PC-3 (cell line): ENCODE measurements at regions not wholly inside any gene's neighbourhood (a gene's known extent, or its start where the extent isn't known, plus 50 kb on each side); places are given as distances from the start of the nearest gene placed in this dataset.
A peak's percentile ranks its signal among the peaks of the same experiment; 100 is the strongest.

Experiments used
- ATAC-seq: fragments of 200-7000 bp; cut with Tn5 transposase; 2 replicates; pipeline ENCODE4 v1.9.1; 2020; ENCODE audit warnings: mild to moderate bottlenecking, moderate library complexity
- BruUV-seq: library from RNA; stranded (reverse); fragments of 400-500 nt; replicated peaks from 2 replicates; lab custom pipeline; 2021; lab: Mats Ljungman, UMichigan
- CTCF ChIA-PET: fragments of 300-600 bp; sonication (Branson Sonifier 250); formaldehyde crosslinking; loops from one replicate; lab custom pipeline; 2022; ENCODE audit warnings: antibody characterized with exemption; lab: Charles Lee
- POLR2A ChIA-PET: fragments of 300-600 bp; sonication (Branson Sonifier 250); formaldehyde crosslinking; loops from one replicate; lab custom pipeline; 2022; ENCODE audit warnings: antibody characterized with exemption; ENCODE audit not compliant: unreplicated experiment; lab: Charles Lee
- DNase-seq: peaks from one replicate; pipeline ENCODE4 v3.0.0-alpha.2; 2015
- H2AFZ ChIP-seq: fragments of 300-600 bp; sonication (generic); 2 replicates; pipeline ENCODE4 v1.6.0; 2016; ENCODE audit warnings: antibody characterized with exemption, low read length
- H3F3A ChIP-seq: fragments of 300-600 bp; sonication (generic); one replicate; pipeline ENCODE4 v1.6.0; 2017; ENCODE audit warnings: antibody characterized with exemption, low read length, control low read depth, mild to moderate bottlenecking; ENCODE audit not compliant: unreplicated experiment
- H3K27ac ChIP-seq: fragments of 300-600 bp; sonication (generic); 2 replicates; pipeline ENCODE4 v1.5.1; 2016; ENCODE audit warnings: mild to moderate bottlenecking, low read length
- H3K27me3 ChIP-seq: fragments of 300-600 bp; sonication (generic); 2 replicates; pipeline ENCODE4 v1.6.1; 2016; ENCODE audit warnings: low read length, mixed read lengths
- H3K36me3 ChIP-seq: fragments of 300-600 bp; sonication (generic); 2 replicates; pipeline ENCODE4 v1.6.1; 2016; ENCODE audit warnings: low read depth, mixed run types, low read length, mixed read lengths
- H3K4me1 ChIP-seq: fragments of 300-600 bp; sonication (generic); 2 replicates; pipeline ENCODE4 v1.5.1; 2016; ENCODE audit warnings: low read length; ENCODE audit not compliant: insufficient read depth
- H3K4me2 ChIP-seq: fragments of 300-600 bp; sonication (generic); 2 replicates; pipeline ENCODE4 v1.6.0; 2016; ENCODE audit warnings: low read length
- H3K4me3 ChIP-seq: fragments of 300-600 bp; sonication (generic); 2 replicates; pipeline ENCODE4 v1.5.1; 2016; ENCODE audit warnings: mild to moderate bottlenecking, low read length, mixed read lengths
- H3K79me2 ChIP-seq: fragments of 300-600 bp; sonication (generic); 2 replicates; pipeline ENCODE4 v1.6.1; 2017; ENCODE audit warnings: low read length, mixed read lengths
- H3K9ac ChIP-seq: fragments of 300-600 bp; sonication (generic); 2 replicates; pipeline ENCODE4 v1.6.0; 2016; ENCODE audit warnings: mild to moderate bottlenecking, low read length
- H3K9me2 ChIP-seq: fragments of 300-600 bp; sonication (generic); replicated peaks from 2 replicates; pipeline ENCODE4 v1.6.1; 2016; ENCODE audit warnings: mixed run types, low read length, mixed read lengths
- H3K9me3 ChIP-seq: fragments of 300-600 bp; sonication (generic); 2 replicates; pipeline ENCODE4 v1.6.1; 2016; ENCODE audit warnings: low read length, mixed read lengths
- H4K20me1 ChIP-seq: fragments of 300-600 bp; sonication (generic); 2 replicates; pipeline ENCODE4 v1.6.1; 2016; ENCODE audit warnings: low read length, mixed read lengths
- CTCF ChIP-seq: fragments of 300-600 bp; sonication (generic); conservative IDR thresholded peaks from 2 replicates; pipeline ENCODE4 v1.5.1; 2017; ENCODE audit warnings: antibody characterized with exemption, low read depth, mild to moderate bottlenecking, low read length
- EZH2 ChIP-seq: fragments of 300-600 bp; sonication (generic); IDR thresholded peaks from one replicate; pipeline ENCODE4 v1.6.1; 2017; ENCODE audit warnings: antibody characterized with exemption, mild to moderate bottlenecking, low read length; ENCODE audit not compliant: unreplicated experiment
- EZH2phosphoT487 ChIP-seq: fragments of 300-600 bp; sonication (generic); IDR thresholded peaks from 2 replicates; pipeline ENCODE4 v1.6.1; 2018; ENCODE audit warnings: mild to moderate bottlenecking, antibody characterized with exemption, low read length, borderline replicate concordance
- intact Hi-C: fragments of 100-400 bp; cut with micrococcal nuclease; formaldehyde crosslinking; loops from 2 replicates; pipeline ENCODE4 v1.9.0; 2023

GRCh38 chr7:113775401-113775800 is 143.4 kb downstream of the PPP1R3A start:
- H3F3A ChIP-seq: no peaks in the 10 kb centered on the region
- H3K4me2 ChIP-seq: no peak overlapping the region
- no TSS peak for BruUV-seq
- ChIA-PET CTCF (no interaction called here), POLR2A (no interaction called here)
- no peaks in the 10 kb centered on the region for H3K79me2 ChIP-seq
- H3K9ac ChIP-seq: no peak overlapping the region
- H3K9me3 ChIP-seq: no peaks in the 10 kb centered on the region
- H3K4me1 ChIP-seq: no peaks in the 10 kb centered on the region
- no peaks in the 10 kb centered on the region for H3K9me2 ChIP-seq
- H3K36me3 ChIP-seq: no peaks in the 10 kb centered on the region
- ATAC-seq (no peak), DNase-seq (no peak)
- no peak overlapping the region for H3K4me3 ChIP-seq
- 0 out of 2 replicates have a peak, but pooled peaks cover 5% of the 10 kb centered on the region for H3K27me3 ChIP-seq
- TF ChIP-seq EZH2phosphoT487: no peak
- no peak for TF ChIP-seq CTCF
- no peak for TF ChIP-seq EZH2
- H4K20me1 ChIP-seq: no peaks in the 10 kb centered on the region
- H3K27ac ChIP-seq: no peak overlapping the region
- intact Hi-C loops: no loop called here
- no peak overlapping the region for H2AFZ ChIP-seq

- peak; percentile 42 for DNase-seq
- intact Hi-C loops: no loop called here
- Histone ChIP-seq H3K27ac (no peak overlapping the region), H2AFZ (no peak overlapping the region), H4K20me1 (no peaks in the 10 kb centered on the region), H3F3A (no peaks in the 10 kb centered on the region), H3K36me3 (no peaks in the 10 kb centered on the region), H3K4me3 (no peak overlapping the region), H3K79me2 (no peaks in the 10 kb centered on the region), H3K27me3 (0 out of 2 replicates have a peak, but pooled peaks cover 5% of the 10 kb centered on the region), H3K9me2 (no peaks in the 10 kb centered on the region), H3K4me1 (no peaks in the 10 kb centered on the region), H3K9me3 (no peaks in the 10 kb centered on the region), H3K4me2 (no peak overlapping the region), H3K9ac (no peak overlapping the region)
- ATAC-seq: 0 out of 2 replicates have a peak, but pooled peaks have one; percentile 43
- CTCF ChIA-PET: interaction anchor here (0.7 kb wide), 1 partner anchor 1103 kb away, joined by 5 read pairs; no protein-coding TSS in a partner anchor
- POLR2A ChIA-PET: no interaction called here
- BruUV-seq: no TSS peak
- TF ChIP-seq EZH2 (no peak), CTCF (peak; percentile 71)
Measured at GRCh38 chr7:113774182-113774807, 144.5 kb downstream of the PPP1R3A start.

GRCh38 chr7:113770146-113770738 is 148.6 kb downstream of the PPP1R3A start:
- ChIA-PET CTCF (no interaction called here), POLR2A (no interaction called here)
- H4K20me1 ChIP-seq: no peaks in the 10 kb centered on the region
- no peaks in the 10 kb centered on the region for H3K36me3 ChIP-seq
- no peaks in the 10 kb centered on the region for H3K9me3 ChIP-seq
- H3K9me2 ChIP-seq: no peaks in the 10 kb centered on the region
- no peak overlapping the region for H3K9ac ChIP-seq
- no peak overlapping the region for H3K4me3 ChIP-seq
- no peaks in the 10 kb centered on the region for H3K4me1 ChIP-seq
- no peak overlapping the region for H3K4me2 ChIP-seq
- DNase-seq: no peak
- no peak overlapping the region for H3K27ac ChIP-seq
- no peaks in the 10 kb centered on the region for H3K79me2 ChIP-seq
- no peak for TF ChIP-seq EZH2phosphoT487
- no peak for TF ChIP-seq CTCF
- TF ChIP-seq EZH2: no peak
- no peak for ATAC-seq
- 0 out of 2 replicates have a peak, but pooled peaks cover 5% of the 10 kb centered on the region for H3K27me3 ChIP-seq
- no peaks in the 10 kb centered on the region for H3F3A ChIP-seq
- H2AFZ ChIP-seq: no peak overlapping the region
- BruUV-seq: no TSS peak
- intact Hi-C loops: no loop called here
